Stimulated activated CD8-positive, alpha-beta memory T cell treated with anti-CD3 and anti-CD28 coated beads, Interleukin-4, amount 100 ng/mL, for 1 hour (primary cell): ENCODE measurements at regions not wholly inside any gene's neighbourhood (a gene's known extent, or its start where the extent isn't known, plus 50 kb on each side); places are given as distances from the start of the nearest gene placed in this dataset.

Experiments used
- DNase-seq, 2 donors: peaks; one replicate each; pipeline ENCODE4 v3.0.0-alpha.2; 2020; ENCODE audit warnings: low read depth in 2 of 2, low spot score in 1 of 2

DNA sequence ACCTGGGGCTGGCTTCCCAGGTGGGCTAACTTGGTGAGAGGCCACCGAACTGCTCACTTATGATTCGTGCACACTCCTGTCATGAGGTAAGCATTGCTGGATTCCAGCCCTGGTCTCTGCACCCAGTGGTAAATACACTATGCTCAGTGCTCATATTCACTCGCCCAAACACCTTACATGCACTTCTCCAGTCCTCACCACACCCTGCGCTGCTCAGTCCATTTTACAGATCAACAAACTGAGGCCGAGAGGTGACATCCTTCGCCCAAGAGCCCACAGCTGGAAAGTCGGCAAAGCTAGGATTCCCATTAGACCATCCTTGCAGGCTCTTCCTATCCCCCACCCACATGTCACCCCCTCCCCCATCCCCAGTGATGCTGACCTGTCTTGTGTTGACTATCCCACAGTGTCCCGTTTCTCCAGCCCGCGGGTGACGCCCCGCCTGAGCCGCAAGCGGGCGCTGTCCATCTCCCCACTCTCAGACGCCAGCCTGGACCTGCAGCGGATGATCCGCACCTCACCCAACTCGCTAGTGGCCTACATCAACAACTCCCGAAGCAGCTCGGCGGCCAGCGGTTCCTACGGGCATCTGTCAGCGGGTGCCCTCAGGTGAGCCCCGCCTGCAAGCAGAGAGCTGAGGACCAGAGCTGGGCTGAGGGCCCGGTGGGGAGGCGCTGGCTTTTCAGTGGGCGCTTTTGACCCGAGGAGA is 232.8 kb downstream of the GLI2 start:
- no peak for DNase-seq

DNA sequence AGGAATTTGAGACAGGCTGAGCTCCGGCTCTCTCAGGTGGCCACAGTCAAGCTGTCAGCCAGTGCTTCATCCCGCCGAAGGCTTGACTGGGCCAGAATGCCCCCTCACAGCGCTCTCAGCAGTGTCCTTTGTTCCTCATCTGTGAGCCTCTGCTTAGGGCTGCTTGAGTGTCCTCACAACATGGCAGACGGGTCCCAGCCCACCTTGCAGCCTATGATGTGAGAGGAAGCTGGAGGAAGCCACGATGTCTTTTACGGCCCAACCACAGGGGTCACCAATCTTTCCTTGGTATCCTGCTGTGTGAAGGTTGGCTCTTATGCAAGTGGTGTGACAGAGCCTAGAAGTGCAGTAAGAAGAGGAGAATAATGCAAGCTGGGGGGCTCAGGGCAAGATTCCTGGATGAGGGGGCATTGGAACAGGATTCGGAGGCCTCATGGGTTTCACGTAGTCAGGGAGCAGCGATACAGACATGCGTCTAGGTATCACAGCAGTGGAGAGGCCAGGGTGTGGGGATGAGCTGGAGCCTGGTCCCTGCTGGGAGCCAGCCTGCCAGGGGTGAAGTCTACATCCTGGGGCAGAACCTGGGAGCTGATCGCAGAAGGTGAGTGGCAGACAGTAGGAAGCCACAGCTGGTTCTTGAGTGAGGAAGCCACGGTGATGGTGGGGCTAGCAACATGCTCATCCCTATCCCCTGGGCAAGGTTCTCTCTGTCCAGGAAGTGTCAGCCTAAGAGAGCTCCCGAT is 234.1 kb downstream of the GLI2 start:
- DNase-seq = no peak

DNA sequence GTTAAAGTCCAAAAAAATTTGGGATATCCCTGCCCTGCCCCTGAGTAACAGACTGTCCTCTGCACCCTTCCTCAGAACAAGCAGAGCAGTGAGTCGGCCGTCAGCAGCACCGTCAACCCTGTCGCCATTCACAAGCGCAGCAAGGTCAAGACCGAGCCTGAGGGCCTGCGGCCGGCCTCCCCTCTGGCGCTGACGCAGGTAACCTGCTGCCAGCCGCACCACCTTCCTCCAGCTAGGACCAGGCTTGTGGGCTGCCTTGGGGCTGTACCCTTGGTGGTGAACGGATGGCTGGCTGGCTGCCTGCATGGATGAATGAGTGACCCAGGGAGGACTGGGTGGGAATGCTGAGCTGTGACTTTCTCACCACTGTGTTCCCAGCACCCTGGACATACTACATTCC is 236.2 kb downstream of the GLI2 start:
- DNase-seq = no peak

DNA sequence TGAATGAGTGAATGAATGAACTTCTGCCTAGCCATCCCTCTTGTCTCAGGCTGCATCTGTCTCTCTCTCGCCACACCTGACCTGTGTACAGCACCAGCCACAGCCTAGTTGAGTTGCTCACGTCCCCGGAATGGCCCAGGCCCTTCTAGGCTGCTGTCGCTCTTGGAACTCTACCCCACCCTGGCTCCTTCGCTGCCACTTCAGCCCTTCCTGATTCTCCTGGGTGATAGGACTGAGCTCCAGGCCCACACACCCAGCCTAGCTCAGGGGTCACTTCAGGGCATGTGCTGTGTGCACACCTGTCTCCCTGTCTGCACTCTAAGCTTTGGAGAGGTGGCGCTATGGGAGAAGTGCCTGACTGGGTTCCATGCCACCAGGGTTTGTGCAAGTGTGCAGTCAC is 236.6 kb downstream of the GLI2 start:
- DNase-seq = no peak

DNA sequence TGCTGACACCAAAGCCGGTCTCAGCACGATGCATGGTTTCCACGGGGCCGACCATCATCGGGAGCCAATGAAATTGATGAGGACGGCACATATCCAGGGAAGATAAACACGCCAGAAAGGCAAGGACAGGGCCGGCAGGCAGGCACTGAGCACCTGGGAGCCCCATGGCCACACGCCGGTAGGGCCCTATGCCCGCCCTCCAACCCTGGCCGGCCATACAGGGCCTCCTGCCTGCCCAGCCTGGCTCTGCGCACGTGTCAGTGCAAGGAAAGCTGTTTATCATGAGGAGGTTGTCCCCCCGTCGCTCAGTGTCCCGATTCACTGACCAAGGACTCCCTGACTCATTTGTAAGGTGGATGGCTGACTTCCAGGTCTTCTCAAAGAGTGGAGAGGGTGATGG is 237.5 kb downstream of the GLI2 start:
- DNase-seq = no peak

DNA sequence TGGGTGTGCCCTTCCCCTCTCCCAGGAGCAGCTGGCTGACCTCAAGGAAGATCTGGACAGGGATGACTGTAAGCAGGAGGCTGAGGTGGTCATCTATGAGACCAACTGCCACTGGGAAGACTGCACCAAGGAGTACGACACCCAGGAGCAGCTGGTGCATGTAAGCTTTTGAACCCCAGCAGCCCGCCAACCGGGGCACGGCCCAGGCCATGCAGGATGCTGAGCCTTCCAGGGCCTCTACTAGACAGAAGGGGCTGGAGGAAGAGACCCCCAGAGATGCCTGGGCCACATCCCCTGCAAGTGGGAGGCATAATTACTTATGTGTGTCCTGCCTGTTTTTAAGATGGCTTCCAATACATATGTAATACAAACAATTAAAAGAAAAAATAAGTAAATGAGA is 239.3 kb downstream of the GLI2 start:
- no peak for DNase-seq

DNA sequence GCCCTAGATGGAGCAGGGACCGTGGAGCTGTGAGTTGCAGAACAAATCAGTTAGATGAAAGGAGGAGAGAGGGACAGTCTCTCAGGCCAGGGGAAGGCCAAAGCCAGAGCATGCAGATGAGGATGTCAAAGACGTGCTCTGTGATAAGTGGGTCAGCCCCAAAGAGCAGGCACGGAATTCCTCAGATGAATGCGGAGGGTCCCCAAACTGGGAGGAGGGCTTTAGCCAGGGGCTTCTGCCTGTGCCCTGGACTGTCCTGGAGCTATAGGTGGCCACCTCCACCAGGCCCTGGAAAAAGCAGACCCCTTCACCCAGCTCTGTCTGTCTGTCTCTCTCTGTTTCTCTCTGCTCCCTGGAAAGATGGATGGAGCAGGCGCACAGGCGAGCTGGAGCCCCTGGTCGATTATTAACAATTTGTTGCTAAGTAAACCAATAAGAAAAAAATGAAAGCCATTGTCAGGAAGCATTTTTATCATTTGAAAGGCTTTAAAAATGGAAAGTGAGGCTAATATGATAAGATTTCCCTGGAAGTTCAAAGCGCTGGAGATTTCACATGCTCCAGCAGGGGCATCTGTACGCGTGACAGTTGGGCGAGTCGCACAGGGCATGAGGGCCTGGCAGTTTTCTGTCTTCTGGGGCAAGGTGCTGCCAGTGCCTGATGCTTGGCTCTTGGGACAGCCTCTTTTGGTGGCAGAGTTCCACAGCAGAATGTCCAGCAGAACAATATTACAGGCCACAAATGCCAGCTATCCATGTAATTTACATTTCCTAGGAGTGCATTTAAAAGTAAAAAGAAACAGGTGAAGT is 241.0 kb downstream of the GLI2 start:
- no peak for DNase-seq

DNA sequence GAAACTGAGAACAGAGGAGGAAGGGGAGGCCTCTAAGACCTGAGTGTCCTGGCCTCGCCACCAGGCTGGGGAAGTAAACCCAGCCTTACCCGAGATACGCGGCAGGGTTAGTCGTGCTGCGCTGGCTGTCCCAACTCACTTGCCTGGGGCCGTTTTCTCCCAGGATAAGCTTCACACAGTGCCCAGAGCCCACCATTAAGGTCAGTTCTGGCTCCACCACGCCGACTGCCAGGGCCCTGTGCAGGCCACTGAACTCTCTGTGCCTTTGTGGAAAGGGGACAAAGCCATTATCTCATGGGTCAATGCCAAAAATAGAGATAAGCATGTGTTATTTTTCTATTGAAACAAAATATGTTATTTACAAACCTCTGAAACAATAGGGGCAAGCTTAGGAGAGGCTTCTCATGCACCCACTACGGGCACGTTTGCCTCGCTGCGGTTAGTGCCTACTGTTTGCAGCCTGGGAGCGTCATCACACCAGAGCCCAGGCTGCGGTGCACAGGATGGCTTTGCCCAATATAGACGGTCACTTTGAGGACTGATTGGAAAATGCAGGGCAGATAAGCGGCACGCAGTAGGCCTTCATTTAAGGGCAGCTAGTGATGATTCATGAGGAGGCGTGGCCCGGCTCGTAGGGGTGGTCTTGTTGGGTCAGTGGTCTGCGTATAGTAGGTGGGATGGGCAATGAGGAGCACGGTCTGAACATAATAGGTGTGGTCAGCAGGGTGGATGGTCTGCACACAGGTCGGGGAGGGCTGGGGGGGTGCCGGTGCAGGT is 242.1 kb downstream of the GLI2 start:
- DNase-seq = no peak

DNA sequence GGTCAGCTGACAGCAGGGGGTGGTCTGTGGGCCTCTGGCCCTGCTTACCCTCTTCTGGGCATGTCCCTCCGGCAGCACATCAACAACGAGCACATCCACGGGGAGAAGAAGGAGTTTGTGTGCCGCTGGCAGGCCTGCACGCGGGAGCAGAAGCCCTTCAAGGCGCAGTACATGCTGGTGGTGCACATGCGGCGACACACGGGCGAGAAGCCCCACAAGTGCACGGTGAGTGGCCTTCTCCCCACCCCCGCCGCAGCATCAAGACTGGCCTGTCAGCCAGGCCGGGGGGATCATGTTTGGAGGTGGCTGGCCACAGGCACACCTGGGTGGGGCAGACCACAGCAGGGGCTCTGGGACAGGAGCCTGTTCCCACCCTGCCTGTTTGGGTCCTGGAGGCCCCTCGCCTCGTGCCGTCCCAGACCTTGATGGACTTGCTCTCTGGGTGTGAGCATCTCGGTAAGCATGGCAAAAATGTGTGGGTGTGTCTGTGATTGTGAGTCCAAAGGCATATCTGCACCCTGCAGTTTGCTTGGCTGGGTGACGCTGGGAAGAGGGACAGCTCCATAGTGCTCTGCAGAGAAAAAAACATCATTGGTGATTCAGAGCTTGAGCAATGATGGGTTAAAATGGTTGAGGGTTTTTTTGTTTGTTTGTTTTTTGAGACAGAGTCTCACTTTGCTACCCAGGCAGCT is 242.8 kb downstream of the GLI2 start:
- DNase-seq = no peak

DNA sequence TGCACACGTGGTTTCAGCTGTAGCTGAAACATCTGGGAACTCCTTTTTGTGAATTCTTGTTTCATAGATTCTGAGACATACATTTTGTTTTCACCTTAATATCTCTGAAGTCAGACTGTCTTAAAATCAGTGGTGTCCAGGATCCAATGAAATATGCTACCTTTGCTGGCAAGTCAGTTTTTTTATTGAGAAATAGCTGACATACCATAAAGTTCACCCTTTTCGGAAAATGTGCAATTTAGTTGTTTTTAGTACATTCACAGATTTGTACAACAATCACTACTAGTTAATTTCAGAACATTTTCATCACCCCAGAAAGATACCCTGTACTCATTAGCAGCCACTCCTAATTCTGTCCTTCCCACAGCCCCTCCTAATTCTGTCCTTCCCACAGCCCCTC is 243.7 kb downstream of the GLI2 start:
- no peak for DNase-seq

DNA sequence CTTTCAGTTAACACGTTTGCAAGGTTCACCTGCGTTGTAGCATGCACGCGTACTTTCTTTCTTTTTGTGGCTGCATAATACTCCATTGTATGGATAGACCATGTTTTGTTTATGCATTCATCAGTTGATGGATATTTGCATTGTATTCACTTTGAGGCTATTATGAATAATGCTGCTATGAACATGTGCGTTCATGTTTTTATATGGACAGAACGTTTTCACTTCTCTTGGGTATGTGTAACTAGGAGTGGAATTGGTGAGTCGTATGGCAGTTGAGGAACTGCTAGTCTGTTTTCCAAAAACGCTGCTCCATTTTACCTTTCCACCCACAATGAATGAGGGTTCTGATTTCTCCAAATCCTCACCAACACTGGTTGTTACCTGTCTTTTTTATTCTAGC is 244.3 kb downstream of the GLI2 start:
- DNase-seq = no peak

DNA sequence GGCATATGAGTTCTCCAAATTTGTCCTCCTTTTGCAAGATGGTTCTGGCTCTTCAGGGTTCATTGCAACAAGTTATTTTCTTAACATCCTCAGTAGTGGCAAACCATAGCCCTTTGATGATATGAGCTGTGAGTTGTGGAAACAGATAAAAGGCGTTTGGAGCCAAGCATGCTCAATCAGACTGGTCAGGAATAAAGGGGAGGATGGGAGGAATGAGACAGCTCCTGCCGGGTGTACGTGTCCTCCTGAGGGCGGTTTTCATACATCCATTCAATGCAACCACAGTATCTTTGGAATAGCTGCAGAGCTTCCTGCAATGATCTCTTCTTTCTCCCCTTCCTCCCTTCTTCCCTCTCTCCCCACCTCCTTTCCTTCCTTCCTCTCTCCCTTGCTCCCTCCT is 245.8 kb downstream of the GLI2 start:
- no peak for DNase-seq

DNA sequence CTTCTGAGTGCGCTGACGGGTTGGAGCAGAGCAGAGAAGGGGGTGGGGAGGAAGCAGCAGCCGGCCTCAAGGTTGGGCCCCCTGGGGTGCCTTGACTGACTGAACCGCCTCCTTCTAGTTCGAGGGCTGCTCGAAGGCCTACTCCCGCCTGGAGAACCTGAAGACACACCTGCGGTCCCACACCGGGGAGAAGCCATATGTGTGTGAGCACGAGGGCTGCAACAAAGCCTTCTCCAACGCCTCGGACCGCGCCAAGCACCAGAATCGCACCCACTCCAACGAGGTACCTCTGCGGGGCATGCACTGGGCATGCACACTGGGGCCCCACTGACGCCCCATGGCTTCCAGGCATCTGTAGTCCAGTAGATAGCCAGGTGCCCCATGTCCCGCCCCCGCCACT is 246.9 kb downstream of the GLI2 start:
- DNase-seq = no peak

DNA sequence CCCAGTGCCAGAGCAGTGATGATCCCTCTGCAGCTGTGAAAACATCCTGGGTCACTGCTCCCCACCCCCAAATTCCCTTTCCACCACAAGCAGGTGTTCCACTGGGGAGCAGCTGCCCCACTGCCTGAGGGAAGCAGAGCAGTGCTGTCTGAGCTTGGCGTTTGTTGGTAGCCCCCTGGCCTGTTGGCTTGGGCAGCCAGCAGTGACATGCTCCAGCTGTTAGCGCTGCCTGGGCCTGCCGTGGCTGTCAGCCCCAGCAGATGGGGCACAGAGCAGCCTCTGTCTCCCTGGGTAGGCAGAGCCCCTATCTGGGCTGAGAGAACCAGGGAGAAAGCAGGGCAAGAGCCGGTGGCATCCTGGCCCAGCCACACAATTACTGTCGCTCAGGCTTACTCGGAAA is 247.7 kb downstream of the GLI2 start:
- DNase-seq = no peak

DNA sequence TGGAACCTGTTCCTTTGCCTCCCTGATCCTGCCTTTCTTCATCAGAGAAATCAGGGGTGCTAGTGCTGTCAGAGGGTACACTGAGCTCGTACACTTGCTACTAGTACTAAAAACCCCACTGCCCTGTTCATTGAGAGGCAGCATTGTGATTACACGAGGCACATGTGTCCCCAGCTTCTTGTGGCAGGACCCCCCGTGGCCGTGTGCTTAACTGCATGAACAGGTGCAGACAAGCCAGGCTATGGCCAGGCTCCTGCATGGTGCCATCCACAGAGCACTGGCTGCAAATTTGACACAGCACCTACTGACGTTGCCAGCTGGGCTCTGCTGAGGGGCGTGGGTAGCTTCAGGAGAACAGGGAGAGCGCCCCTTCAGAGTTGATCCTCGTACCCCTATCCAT is 248.4 kb downstream of the GLI2 start:
- no peak for DNase-seq

DNA sequence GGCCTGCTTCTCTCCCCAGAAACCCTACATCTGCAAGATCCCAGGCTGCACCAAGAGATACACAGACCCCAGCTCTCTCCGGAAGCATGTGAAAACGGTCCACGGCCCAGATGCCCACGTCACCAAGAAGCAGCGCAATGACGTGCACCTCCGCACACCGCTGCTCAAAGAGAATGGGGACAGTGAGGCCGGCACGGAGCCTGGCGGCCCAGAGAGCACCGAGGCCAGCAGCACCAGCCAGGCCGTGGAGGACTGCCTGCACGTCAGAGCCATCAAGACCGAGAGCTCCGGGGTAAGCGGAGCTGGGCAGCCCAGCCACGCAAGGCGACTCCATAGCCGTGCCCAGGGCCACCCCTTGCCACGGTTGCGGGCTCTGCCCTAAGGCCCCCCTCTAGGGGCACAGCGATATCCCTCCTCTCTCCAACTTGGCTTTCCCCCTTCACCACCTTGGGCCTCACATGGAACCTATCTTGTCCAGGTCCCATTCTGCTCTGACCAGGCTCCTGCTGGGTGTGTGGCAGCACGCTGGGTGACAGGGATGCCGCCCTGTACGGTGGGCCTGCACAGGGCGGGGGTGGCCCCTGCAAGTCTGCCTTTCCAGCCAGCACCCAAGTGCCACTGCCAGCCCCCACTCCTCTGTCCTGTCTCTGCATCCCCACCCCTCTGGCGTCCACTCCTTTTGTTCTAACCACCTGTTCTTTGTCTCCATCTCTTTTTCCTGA is 248.9 kb downstream of the GLI2 start:
- no peak for DNase-seq

DNA sequence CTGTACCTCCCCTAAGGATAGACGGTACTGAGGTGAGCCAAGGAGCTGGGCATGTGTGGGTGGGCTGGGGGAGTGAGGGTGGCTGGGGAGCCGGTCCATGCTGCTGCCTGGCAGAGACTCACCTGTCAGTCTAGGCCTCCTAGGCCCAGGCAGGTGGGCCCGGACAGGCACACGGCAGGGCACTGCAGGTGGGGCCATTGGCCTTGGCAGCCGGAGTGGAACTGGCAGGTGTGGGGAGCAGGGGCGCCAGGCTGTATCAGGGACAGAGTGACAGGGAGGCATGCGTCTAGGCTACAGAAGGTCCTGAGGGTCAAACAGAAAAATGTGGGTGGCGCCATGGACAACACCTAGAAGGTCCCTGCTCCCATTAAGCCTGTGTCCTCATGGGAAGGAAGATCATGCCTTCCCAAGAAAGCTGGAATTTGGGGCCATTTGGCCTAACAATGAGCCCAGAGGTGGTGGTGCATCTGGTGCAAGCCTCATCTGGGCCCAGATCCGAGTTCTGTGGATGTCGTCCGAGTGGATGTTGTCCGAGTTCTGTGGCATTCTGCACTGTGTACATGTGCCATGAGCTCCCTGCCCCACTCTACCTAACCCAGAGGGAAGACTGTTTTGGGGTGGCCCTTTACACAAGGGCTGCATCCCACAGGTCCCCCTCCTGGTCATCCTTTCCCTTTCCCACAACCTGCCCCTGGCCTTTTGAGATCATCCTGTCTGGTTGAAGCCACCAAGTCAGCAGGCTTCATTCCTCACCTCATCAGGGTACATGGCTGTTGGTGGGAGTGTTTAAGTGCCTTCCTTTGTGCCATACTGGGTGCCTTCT is 249.7 kb downstream of the GLI2 start:
- no peak for DNase-seq

DNA sequence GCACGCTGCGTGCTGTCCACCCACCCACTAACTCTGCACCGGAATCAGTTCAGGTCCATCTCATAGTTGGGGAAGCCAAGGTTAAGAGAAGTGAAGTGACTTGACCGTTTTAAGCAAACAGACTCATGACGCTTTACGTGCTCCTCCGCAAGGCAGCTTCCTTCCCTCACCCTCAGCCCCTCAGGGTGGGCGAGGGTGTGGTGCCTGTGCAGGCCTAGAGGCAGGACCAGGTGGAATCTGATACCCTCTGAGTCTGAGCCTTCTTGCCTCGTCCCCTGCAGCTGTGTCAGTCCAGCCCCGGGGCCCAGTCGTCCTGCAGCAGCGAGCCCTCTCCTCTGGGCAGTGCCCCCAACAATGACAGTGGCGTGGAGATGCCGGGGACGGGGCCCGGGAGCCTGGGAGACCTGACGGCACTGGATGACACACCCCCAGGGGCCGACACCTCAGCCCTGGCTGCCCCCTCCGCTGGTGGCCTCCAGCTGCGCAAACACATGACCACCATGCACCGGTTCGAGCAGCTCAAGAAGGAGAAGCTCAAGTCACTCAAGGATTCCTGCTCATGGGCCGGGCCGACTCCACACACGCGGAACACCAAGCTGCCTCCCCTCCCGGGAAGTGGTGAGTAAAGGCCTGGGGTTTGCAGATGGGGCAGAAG is 250.5 kb downstream of the GLI2 start:
- no peak for DNase-seq
